Medulla oblongata (tissue), 1 donor: ENCODE measurements at regions not wholly inside any gene's neighbourhood (a gene's known extent, or its start where the extent isn't known, plus 50 kb on each side); places are given as distances from the start of the nearest gene placed in this dataset.
A peak's percentile ranks its signal among the peaks of the same experiment; 100 is the strongest.

Source experiments
- DNase-seq: peaks from one replicate; pipeline ENCODE4 v3.0.0-alpha.2; 2015; ENCODE audit errors: extremely low spot score

DNA sequence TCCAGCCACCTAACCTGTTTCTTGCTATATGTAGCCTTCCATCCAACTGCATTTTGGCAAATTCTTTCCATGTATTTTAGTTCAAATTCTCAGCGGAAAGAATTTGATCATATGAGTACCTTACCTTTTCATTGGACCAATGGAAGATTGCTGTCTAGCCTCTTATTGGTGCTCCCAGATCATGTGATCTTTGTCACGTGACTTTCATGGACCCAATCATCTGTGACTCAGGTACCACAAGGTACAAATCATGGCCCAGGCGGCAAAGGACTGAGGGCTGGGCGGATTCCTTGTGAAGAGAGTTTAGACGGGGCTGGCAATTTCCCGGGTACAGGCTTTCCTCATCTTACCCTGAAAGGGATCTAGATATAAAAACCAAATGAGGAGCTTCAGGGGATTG, 85.9 kb upstream of the TBX20 start:
- no peak for DNase-seq

DNA sequence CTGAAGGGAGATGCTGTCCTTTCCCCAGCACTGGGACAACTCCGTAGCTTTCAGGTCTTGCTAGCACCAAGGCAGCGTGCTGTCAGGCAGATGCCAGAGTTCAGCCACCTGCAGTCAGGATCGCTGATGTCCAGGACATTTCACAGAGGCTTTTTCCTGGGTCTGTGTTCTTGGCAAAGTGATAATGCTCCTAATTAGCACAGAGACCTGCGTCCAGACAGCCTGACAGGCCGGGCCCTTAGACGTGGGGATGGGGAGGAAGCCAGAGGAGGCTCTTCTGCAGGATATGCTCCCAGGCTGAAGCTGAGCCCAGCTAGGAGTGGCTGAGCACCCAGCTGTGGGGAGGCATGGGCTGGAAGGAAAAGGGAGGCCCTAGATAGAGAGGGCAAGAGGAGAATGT, 82.5 kb upstream of the TBX20 start:
- DNase-seq, result no peak

- DNase-seq, result no peak
These were observed 80.6 kb upstream of the TBX20 start for GRCh38 chr7:35334506-35334905.

GRCh38 chr7:35333265-35333664, 79.4 kb upstream of the TBX20 start:
- DNase-seq, result no peak

GRCh38 chr7:35331730-35332678, 78.1 kb upstream of the TBX20 start:
- DNase-seq, result no peak

DNA sequence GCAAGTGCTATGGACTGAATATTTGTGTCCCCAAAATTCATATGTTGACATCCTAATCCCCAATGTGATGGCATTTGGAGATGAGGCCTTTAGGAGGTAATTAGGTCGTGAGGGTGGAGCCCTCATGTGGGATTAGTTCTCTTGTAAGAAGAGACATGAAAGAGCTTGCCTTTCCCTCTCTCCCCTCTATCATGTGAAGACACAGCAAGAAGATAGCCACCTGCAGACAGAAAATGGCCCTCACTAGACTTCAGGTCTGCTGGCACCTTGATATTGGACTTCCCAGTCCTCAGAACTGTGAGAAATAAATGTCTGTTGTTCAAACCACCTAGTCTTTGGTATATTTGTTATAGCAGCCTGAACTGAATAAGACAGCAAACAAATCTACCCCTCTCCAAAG, 75.1 kb upstream of the TBX20 start:
- no peak for DNase-seq

DNA sequence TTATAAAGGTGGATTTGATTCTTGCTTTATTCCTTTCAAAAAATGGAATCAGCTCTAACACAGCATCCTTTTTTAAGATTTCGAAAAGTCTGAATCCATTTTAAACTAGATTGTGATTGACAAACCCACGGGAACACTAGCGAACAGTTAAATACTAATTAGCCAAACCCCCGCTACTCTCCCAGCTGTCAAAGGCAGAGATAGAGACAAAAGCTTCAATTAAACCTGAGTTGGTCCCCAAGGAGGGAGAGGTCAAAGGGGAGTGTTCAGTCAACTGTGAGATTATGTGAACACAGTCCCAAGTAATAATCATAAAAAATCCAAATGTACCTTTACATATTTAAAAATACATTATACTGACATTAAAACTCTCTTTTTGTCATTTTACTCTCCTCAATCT, 65.7 kb upstream of the TBX20 start:
- DNase-seq, result no peak

DNA sequence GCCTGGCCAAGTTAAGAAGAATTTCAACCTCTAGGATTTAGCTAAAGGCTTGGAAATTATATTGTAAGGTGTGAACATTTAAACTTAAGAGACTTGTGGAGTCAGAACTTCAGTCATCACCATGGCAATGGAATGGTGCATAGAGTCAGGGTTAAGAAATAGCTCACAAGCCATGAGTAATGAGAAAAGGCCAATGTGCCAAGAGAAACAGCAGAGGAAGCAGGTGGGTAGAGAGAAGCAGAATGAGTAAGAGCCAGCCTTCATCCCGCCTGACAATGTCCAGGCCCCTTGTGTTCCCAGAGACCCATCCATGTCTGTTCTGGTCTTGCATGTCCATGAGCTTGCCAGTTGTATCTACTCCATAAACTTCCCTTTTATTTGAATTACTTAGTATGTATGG, 62.6 kb upstream of the TBX20 start:
- no peak for DNase-seq

DNA sequence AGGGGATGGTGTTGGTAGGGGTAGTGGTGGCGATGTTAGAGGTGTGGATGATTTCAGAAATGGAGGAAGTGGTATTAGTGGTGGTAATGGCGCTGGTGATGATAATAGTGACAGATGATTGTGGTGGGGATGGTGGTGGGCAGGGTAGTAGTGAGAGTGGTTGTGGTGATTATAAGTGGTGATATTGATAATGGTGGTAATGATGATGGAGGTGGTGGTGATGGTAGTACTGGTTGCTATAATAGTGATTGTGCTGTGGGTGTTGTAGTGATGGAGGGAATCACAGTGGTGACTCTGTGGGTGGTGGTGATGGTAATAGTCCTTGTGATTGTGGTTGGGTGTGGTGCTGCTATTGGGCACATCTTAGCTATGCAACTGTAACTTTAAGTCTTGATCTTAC, 61.6 kb upstream of the TBX20 start:
- no peak for DNase-seq

- DNase-seq, result no peak
These were observed 60.5 kb upstream of the TBX20 start for GRCh38 chr7:35314354-35314753.

GRCh38 chr7:35313575-35313974, 59.7 kb upstream of the TBX20 start:
- peak; percentile 75 for DNase-seq
